ENCODE measurements at regions not wholly inside any gene's neighbourhood (a gene's known extent, or its start where the extent isn't known, plus 50 kb on each side); places are given as distances from the start of the nearest gene placed in this dataset.

GRCh38 chr13:110089100-110089499 is 217.9 kb downstream of the COL4A1 start:
- no peaks in the 10 kb centered on the region for H4K20me1 ChIP-seq (ENCODE audit: low read depth)
- no peaks in the 10 kb centered on the region for H3K36me3 ChIP-seq
- no peaks in the 10 kb centered on the region for H3K27me3 ChIP-seq
- H3K4me2 ChIP-seq = no peak overlapping the region
- Mint-ChIP-seq H3K27ac (no peak overlapping the region), H3K36me3 (no peaks in the 10 kb centered on the region), H3K27me3 (ENCODE audit: insufficient read depth, low read depth) (peaks cover 6% of the 10 kb centered on the region), H3K4me1 (peaks cover 8% of the 10 kb centered on the region), H3K9me3 (peaks cover 13% of the 10 kb centered on the region), H3K4me3 (no peak overlapping the region)
- H3K9ac ChIP-seq = no peak overlapping the region
- H3K9me3 ChIP-seq (ENCODE audit: low read depth) = no peaks in the 10 kb centered on the region
- H3K27ac ChIP-seq = no peak overlapping the region
- TF ChIP-seq, protein P1, sequence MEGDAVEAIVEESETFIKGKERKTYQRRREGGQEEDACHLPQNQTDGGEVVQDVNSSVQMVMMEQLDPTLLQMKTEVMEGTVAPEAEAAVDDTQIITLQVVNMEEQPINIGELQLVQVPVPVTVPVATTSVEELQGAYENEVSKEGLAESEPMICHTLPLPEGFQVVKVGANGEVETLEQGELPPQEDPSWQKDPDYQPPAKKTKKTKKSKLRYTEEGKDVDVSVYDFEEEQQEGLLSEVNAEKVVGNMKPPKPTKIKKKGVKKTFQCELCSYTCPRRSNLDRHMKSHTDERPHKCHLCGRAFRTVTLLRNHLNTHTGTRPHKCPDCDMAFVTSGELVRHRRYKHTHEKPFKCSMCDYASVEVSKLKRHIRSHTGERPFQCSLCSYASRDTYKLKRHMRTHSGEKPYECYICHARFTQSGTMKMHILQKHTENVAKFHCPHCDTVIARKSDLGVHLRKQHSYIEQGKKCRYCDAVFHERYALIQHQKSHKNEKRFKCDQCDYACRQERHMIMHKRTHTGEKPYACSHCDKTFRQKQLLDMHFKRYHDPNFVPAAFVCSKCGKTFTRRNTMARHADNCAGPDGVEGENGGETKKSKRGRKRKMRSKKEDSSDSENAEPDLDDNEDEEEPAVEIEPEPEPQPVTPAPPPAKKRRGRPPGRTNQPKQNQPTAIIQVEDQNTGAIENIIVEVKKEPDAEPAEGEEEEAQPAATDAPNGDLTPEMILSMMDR (IDR thresholded peaks at IDR 0.05) = no peak
- TF ChIP-seq EZH2phosphoT487 (IDR thresholded peaks at IDR 0.05) (no peak), EZH2 (IDR thresholded peaks at IDR 0.05) (no peak)
- no peak overlapping the region for H2AFZ ChIP-seq (replicated peaks)
- H3F3A ChIP-seq (ENCODE audit: low read depth) = no peaks in the 10 kb centered on the region
- no peak overlapping the region for H3K4me3 ChIP-seq
- no peak for DNase-seq (ENCODE audit: low spot score)
- H3K4me1 ChIP-seq = no peaks in the 10 kb centered on the region
- no peaks in the 10 kb centered on the region for H3K79me2 ChIP-seq (ENCODE audit: low read depth)

DNA sequence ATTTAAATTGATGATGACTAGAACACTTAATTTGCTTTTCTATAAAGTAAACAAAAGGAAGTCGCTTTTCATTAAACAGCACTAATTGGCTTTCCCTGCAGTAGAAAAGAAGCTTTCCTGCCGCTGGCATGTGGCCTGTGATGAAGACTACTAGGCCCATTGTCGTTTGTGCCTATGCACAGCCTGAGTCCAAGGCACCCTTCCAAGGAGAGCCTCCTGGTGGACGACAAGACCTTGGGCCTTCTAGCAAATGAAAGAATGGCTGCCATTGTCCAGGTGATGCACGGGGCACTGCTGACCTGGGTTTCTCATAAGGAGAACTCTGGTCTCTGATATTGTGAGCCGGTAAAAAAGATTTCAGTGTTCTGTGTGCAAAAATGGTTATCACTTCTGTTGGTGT is 233.0 kb downstream of the COL4A1 start:
- H3K27ac Mint-ChIP-seq = no peak overlapping the region

DNA sequence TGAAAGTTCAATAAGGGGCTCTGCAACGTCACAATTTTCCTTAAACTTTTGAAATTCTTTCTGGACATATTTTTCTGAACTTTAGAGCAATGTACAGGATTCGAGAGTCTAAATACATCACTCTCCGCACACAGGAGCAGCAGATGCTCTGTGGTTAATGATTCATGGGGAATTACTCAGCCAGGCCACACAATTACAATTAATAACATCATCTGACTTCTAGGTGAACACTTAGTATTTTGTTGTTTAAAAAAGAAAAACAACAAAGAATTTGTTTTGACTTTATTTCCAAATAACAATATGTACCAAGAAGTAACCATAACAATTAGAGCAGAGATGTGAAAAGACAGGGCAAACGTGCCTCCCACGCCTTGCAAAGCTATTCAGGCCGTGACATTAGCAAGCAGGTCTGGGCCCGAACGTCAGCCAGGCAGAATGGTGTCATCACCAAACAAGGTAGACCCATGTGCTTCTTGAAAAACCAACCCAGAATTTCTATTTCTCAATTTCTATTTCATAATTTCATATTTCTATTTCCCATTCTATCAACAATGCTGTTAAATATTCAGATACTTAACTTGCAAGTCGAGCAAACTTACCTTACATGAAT is 236.3 kb downstream of the COL4A1 start:
- no peak overlapping the region for H3K27ac Mint-ChIP-seq
- Histone ChIP-seq H3K27me3 (no peaks in the 10 kb centered on the region), H3K4me3 (peak overlapping the region; percentile 10), H3K4me2 (peak overlapping the region; percentile 53), H3K4me1 (peaks cover 29% of the 10 kb centered on the region), H3K27ac (no peak overlapping the region), H3K36me3 (no peaks in the 10 kb centered on the region), H3K79me2 (ENCODE audit: low read depth) (no peaks in the 10 kb centered on the region), H3K9me3 (ENCODE audit: low read depth) (no peaks in the 10 kb centered on the region), H3F3A (ENCODE audit: low read depth) (peaks cover 14% of the 10 kb centered on the region), H4K20me1 (ENCODE audit: low read depth) (no peaks in the 10 kb centered on the region), H2AFZ (replicated peaks) (no peak overlapping the region), H3K9ac (no peak overlapping the region)
- DNase-seq (ENCODE audit: low spot score) = no peak
- peaks cover 15% of the 10 kb centered on the region for H3K4me1 Mint-ChIP-seq
- no peak for TF ChIP-seq EZH2 (IDR thresholded peaks at IDR 0.05)
- TF ChIP-seq, protein P1 (IDR thresholded peaks at IDR 0.05) = no peak
- TF ChIP-seq EZH2phosphoT487 (IDR thresholded peaks at IDR 0.05) = no peak
- H3K9me3 Mint-ChIP-seq = peaks cover 8% of the 10 kb centered on the region
- H3K4me3 Mint-ChIP-seq = no peak overlapping the region
- H3K36me3 Mint-ChIP-seq = peaks cover 1% of the 10 kb centered on the region
- H3K27me3 Mint-ChIP-seq (ENCODE audit: insufficient read depth, low read depth) = peaks cover 6% of the 10 kb centered on the region

More for the DNA sequence above, 233.0 kb downstream of the COL4A1 start:
- no peak overlapping the region for H2AFZ ChIP-seq (replicated peaks)
- H3K4me1 ChIP-seq = peaks cover 29% of the 10 kb centered on the region
- H3K79me2 ChIP-seq (ENCODE audit: low read depth) = no peaks in the 10 kb centered on the region
- H3K9me3 Mint-ChIP-seq = peaks cover 10% of the 10 kb centered on the region
- no peaks in the 10 kb centered on the region for H3K27me3 ChIP-seq
- H4K20me1 ChIP-seq (ENCODE audit: low read depth) = no peaks in the 10 kb centered on the region
- H3K36me3 Mint-ChIP-seq = peaks cover 1% of the 10 kb centered on the region
- no peak overlapping the region for H3K4me3 ChIP-seq
- TF ChIP-seq, protein P1 (IDR thresholded peaks at IDR 0.05) = peak; percentile 45
- TF ChIP-seq EZH2phosphoT487 (IDR thresholded peaks at IDR 0.05) (no peak), EZH2 (IDR thresholded peaks at IDR 0.05) (no peak)
- H3K36me3 ChIP-seq = no peaks in the 10 kb centered on the region
- H3K4me3 Mint-ChIP-seq = no peak overlapping the region
- H3K27me3 Mint-ChIP-seq (ENCODE audit: insufficient read depth, low read depth) = peaks cover 6% of the 10 kb centered on the region
- peaks cover 15% of the 10 kb centered on the region for H3K4me1 Mint-ChIP-seq
- H3K4me2 ChIP-seq = no peak overlapping the region
- no peak overlapping the region for H3K9ac ChIP-seq
- H3F3A ChIP-seq (ENCODE audit: low read depth) = peaks cover 14% of the 10 kb centered on the region
- H3K9me3 ChIP-seq (ENCODE audit: low read depth) = no peaks in the 10 kb centered on the region
- no peak overlapping the region for H3K27ac ChIP-seq
- peak; percentile 73 for DNase-seq (ENCODE audit: low spot score)

All from neural progenitor cell (in vitro differentiated cells).